GM12892 (cell line): ENCODE measurements at regions not wholly inside any gene's neighbourhood (a gene's known extent, or its start where the extent isn't known, plus 50 kb on each side); places are given as distances from the start of the nearest gene placed in this dataset.
"Not testable (repeated sequence)": the region's sequence is repeated elsewhere in the genome, so short reads cannot be mapped to it uniquely, and the experiment has no call there.

ENCODE experiments used
- DNase-seq: peaks from one replicate; pipeline ENCODE4 v3.0.0; 2011; ENCODE audit not compliant: insufficient read length
- FAIRE-seq: peaks from 2 replicates; lab custom pipeline; 2011; peaks lifted over from hg19 to GRCh38; lab: Jason Lieb, UNC
- POLR2A ChIP-seq: IDR thresholded peaks from 2 replicates; pipeline ENCODE4 v1.6.1; 2011; ENCODE audit warnings: low read depth, low read length, control low read depth
- POLR2AphosphoS5 ChIP-seq: IDR thresholded peaks from 2 replicates; pipeline ENCODE4 v1.6.1; 2011; ENCODE audit warnings: low read depth, low read length, control low read depth
- TAF1 ChIP-seq: IDR thresholded peaks from 2 replicates; pipeline ENCODE4 v1.6.1; 2011; ENCODE audit warnings: low read depth, mild to moderate bottlenecking, control low read depth, low read length, borderline replicate concordance

DNA sequence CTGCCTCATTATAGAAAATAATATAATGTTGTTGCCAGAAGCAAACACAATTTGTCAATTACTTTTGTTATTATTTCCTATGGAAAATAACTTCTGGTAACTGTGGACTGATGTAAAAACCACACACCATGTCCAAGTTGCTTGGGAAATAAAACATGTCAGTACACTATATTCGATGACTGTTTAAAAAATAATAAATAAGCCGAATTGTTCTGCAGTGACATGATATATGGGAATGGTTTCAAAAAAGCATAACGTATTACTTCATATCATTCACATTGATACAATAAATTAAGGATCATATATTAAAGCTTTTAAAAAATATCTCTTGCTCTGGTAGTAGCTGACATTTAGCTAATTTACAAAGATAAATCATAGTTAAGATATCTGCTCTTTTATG, 2062.1 kb downstream of the PCDH9 start:
- FAIRE-seq (no peak), DNase-seq (no peak)
- TF ChIP-seq POLR2AphosphoS5: no peak
- TF ChIP-seq POLR2A: no peak
- no peak for TF ChIP-seq TAF1

DNA sequence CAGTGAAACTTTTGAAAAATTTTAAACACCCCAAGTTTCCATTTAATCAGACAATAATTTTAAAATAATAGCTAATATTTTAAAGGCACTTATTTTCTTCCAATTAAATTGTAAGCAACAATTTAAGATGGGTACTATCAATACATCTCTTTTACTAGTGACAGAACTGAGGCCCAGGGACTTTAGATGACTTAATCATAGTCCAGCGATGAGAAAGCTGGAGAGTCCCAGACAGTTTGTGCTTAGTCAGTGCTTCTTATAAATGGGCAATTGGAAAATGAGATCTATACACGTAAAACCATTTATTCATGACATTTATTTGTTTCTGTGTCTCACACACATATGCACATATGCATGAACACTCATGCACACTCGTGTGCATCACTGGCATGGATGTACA, 2063.5 kb downstream of the PCDH9 start:
- no peak for FAIRE-seq
- TF ChIP-seq TAF1 (no peak), POLR2AphosphoS5 (no peak), POLR2A (no peak)

DNA sequence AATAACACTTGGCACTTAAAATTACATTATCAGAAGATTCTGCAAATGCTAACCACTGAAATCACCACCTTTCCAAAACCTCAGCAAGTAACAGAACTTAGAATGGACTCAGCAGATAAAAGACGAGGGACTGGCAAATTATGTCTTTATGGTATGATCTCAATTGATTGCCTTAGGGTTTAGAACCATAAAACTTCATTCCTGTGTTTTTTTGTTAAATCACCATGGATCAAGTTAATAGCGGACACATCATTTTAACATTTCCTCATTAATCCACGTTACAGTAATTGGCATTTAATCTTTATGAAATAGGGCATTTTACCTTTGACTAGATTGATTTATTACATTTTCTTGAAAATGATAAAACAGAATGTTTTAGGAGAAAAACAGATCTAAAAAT, 2070.3 kb downstream of the PCDH9 start:
- FAIRE-seq (no peak), DNase-seq (no peak)
- TF ChIP-seq TAF1 (no peak), POLR2AphosphoS5 (no peak), POLR2A (no peak)

More for the DNA sequence above, 2063.5 kb downstream of the PCDH9 start:
- DNase-seq: no peak

DNA sequence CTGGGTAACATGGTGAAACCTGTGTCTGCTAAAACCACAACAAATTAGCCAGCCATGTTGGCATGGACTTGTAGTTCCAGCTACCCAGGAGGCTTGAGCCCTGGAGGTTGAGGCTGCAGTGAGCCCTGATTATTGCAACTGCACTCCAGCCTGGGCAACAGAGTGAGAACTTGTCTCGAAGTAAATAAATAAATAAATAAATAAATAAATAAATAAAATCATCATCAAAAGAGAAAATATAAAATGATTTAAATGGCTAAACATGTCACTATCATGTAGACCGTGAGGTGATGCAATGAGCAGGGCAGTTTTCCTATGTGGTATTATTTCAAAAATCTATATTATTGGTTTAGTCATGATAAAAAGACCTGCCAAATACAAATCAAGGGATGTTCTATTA, 2074.3 kb downstream of the PCDH9 start:
- no peak for FAIRE-seq
- no peak for DNase-seq
- TF ChIP-seq POLR2A: no peak
- no peak for TF ChIP-seq TAF1
- TF ChIP-seq POLR2AphosphoS5: no peak

DNA sequence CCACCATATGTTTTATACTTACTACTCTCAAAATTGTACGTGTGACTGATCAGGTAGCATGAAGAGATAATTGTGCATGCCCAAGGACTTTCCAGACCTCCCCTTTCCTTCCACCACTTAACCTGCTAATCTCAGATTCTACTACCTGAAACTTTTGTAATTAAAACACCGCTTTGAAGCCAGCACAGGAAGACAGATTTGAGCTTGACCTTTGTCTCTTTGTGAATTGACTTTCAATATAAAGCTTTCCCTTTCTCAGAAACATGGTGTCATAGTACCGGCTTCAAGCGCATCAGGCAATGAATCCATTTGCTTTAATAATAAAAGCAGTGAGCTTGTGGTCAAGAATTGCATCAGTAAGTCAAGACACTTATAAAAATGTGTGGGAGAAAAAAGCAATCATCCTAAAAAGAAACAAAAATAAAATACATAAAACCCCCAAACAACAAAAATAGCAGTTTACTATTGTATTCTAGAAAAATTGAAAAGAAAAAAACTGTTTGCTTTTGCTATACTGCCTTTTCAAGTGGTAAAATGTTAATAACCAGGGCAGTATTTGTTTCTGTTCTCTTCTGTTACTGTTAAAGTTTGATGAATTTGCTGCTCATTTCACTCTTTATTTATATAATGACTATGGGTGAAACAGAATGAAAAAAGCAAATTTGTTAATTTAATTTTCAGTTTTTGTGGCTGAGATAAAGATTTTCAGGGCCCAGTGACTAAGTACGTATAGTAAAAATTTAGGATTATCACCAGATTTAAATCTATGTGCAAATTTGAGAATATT, 2075.3 kb downstream of the PCDH9 start:
- DNase-seq (no peak), FAIRE-seq (no peak)
- TF ChIP-seq POLR2AphosphoS5: no peak
- TF ChIP-seq POLR2A: no peak
- no peak for TF ChIP-seq TAF1

DNA sequence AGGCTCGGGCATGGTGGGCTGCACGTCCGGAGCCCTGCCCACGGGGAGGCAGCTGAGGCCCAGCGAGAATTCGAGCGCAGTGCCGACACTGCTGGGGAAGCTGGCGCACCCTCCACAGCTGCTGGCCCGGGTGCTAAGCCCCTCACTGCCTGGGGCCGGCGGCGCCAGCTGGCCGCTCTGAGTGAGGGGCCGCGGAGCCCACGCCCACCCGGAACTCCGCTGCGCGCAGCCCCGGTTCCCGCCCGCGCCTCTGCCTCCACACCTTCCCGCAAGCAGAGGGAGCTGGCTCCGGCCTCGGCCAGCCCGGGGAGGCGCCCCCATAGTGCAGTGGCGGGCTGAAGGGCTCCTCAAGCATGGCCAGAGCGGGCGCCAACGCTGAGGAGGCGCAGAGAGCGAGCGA, 2080.4 kb downstream of the PCDH9 start:
- no peak for FAIRE-seq
- DNase-seq: no peak
- TF ChIP-seq TAF1 (no peak), POLR2A (no peak), POLR2AphosphoS5 (no peak)

DNA sequence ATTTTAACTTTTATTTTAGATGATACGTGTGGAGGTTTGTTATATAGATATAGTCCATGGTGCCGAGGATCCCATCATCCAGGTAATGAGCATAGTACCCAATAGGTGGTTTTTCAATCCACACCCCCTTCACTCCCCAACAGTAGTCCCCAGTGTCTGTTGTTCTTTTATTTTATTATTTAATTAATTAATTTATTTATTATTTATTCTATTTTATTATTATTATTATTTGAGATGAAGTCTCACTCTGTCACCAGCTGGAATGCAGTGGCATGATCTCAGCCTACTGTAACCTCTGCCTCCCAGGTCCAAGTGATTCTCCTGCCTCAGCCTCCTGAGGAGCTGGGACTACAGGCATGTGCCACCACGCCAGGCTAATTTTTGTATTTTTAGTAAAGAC, 2086.2 kb downstream of the PCDH9 start:
- FAIRE-seq (no peak), DNase-seq (no peak)

DNA sequence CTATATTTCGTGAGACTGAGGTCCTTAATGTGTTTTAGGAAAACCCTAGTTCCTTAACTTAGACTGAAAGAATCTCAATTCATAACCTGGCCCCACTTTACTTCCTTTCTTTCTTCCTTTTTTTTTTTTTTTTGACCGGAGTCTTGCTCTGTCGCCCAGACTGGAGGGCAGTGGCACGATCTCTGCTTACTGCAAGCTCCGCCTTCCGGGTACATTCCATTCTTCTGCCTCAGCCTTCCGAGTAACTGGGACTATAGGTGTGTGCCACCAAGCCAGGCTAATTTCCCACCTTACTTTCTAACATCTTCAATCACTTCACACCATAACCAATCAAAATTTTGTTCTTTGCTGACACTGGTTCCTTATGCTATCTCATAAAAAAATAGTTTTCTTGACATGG, 2097.0 kb downstream of the PCDH9 start:
- no peak for DNase-seq
- TF ChIP-seq POLR2A (no peak), POLR2AphosphoS5 (no peak)
- FAIRE-seq: no peak

More for the DNA sequence above, 2086.2 kb downstream of the PCDH9 start:
- TF ChIP-seq POLR2AphosphoS5 (no peak), POLR2A (no peak), TAF1 (no peak)

DNA sequence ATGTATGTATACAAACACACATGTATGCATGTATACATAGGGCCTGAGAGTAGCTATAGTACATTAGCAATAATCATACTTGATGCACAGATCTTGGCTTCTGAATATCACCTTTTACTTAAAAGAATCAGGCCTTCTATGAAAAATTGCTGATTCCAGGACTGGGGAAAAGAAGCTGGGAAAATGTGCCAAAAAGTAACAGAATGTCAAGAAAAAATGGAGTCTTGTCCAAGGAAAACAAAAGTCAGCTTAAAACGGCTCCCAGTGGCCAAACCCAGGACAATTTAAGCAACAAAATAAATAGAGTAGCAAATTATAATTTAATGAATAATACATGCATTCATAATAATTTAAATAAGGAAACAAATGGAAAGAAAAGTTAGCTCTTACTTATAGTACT, 2104.9 kb downstream of the PCDH9 start:
- DNase-seq (no peak), FAIRE-seq (no peak)
- no peak for TF ChIP-seq POLR2A
- TF ChIP-seq TAF1: no peak
- no peak for TF ChIP-seq POLR2AphosphoS5

DNA sequence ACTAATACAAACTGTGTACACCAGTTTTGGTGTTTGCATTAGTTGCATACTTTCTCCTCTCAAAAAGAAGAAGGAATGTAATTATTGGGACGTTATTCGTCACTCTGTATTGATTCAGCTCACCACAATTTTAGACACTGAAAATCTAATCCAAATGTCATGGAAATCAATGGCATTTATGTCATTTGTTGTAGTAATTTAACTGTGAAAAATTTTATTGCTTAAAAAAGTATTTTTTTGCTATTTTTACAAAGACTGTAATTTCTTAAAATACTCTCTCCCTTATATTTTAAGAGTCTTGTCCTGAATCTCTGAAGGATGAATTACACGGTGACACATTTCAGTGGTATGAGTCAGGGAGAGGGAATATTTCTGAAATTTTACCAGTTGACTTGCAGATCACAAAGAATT, 2117.6 kb downstream of the PCDH9 start:
- no peak for DNase-seq
- no peak for FAIRE-seq
- TF ChIP-seq POLR2A (no peak), TAF1 (no peak), POLR2AphosphoS5 (no peak)

DNA sequence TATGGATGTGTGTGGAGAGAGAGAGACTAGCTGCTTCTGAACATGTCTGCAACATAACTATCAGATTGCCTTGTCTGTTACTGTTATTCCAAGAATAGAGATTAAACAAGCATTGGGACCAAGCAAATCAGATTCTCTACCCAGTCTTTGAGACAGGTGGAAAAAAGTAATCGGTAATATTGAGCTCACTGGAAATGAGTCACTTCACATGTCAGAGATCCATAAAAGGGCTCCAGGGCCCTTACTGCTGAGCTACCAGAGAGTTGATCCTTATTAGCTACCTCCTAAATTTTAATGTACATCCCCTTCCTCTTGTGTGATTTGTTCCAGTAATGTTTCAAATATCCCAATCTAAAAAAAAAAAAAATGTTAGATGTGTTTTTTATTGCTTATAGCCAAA, 2118.0 kb downstream of the PCDH9 start:
- no peak for DNase-seq
- TF ChIP-seq TAF1 (no peak), POLR2A (no peak), POLR2AphosphoS5 (no peak)
- no peak for FAIRE-seq

DNA sequence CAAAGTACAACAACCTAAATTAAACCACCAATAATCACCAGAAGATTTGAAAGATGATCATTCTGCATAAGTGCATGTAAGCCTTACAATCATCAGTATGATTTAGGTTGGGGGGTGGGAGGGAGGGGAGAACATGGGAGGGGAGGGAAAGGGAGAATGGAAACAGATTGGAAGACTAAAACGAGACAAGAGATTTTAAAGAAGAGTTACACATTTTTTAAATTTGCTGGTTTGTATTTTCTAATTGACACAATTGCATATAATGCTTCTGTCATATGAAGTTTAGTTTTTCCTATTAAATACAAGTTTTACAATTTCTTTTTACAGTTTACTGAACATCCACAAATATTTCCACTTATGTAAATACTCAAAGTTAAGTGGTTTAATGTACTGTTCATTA, 2118.9 kb downstream of the PCDH9 start:
- no peak for FAIRE-seq
- TF ChIP-seq TAF1: no peak
- TF ChIP-seq POLR2AphosphoS5: no peak
- no peak for TF ChIP-seq POLR2A
- DNase-seq: no peak

DNA sequence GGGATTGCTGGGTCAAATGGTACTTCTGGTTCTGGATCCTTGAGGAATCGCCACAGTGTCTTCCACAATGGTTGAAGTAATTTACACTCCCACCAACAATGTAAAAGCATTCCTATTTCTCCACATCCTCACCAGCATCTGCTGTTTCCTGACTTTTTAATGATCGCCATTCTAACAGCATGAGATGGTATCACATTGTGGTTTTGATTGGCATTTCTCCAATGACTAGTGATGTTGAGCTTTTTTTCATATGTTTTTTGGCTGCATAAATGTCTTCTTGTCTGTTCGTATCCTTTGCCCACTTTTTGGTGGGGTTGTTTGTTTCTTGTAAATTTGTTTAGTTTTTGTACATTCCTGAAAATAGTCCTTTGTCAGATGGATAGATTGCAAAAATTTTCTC, 2125.7 kb downstream of the PCDH9 start:
- not testable (repeated sequence) for FAIRE-seq, DNase-seq
